Keratinocyte (primary cell): ENCODE measurements at regions not wholly inside any gene's neighbourhood (a gene's known extent, or its start where the extent isn't known, plus 50 kb on each side); places are given as distances from the start of the nearest gene placed in this dataset.

Experiments used
- CTCF ChIP-seq, 3 experiments: IDR thresholded peaks in 1 of 3; conservative IDR thresholded peaks in 1 of 3; optimal IDR thresholded peaks in 1 of 3; 2 replicates in 2 of 3; 3 replicates in 1 of 3; pipeline versions ENCODE3 to v1.5.1; 2011; ENCODE audit warnings: low read length in 3 of 3, mild to moderate bottlenecking in 3 of 3, moderate library complexity in 2 of 3, control low read depth in 1 of 3, inconsistent platforms in 1 of 3; ENCODE audit not compliant: insufficient read depth in 2 of 3; ENCODE audit errors: extremely low read depth in 1 of 3
- EZH2 ChIP-seq: IDR thresholded peaks from one replicate; pipeline ENCODE4 v1.6.1; 2012; ENCODE audit warnings: inconsistent platforms, mild to moderate bottlenecking, low read length, moderate library complexity

- TF ChIP-seq CTCF (optimal IDR thresholded peaks at IDR 0.05 in 1 of 3, IDR thresholded peaks at IDR 0.05 in 1 of 3, conservative IDR thresholded peaks at IDR 0.05 in 1 of 3; ENCODE audit: extremely low read depth in 1 of 3, insufficient read depth in 2 of 3, low read length in 3 of 3) (no peak), EZH2 (no peak)
Measured at GRCh38 chr13:65719831-65720230, 1510.3 kb downstream of the PCDH9 start.
